ENCODE measurements at regions not wholly inside any gene's neighbourhood (a gene's known extent, or its start where the extent isn't known, plus 50 kb on each side); places are given as distances from the start of the nearest gene placed in this dataset.

GRCh38 chr5:139733698-139734538 lies 61.7 kb upstream of the PSD2 start:
- no peak for DNase-seq (ENCODE audit: low read depth)

- no peak for DNase-seq (ENCODE audit: low read depth)
Observed at GRCh38 chr5:139734539-139734916, 61.1 kb upstream of the PSD2 start.

- DNase-seq (ENCODE audit: low read depth) = no peak
Observed at GRCh38 chr5:139738193-139739149, 57.1 kb upstream of the PSD2 start.

- DNase-seq (ENCODE audit: low read depth) = no peak
Observed at GRCh38 chr5:139739150-139739974, 56.2 kb upstream of the PSD2 start.

GRCh38 chr5:139740138-139740991 lies 55.2 kb upstream of the PSD2 start:
- no peak for DNase-seq (ENCODE audit: low read depth)

- DNase-seq (ENCODE audit: low read depth) = no peak
Observed at GRCh38 chr5:139740992-139741672, 54.5 kb upstream of the PSD2 start.

GRCh38 chr5:139741823-139742172 lies 53.8 kb upstream of the PSD2 start:
- DNase-seq (ENCODE audit: low read depth) = no peak

GRCh38 chr5:139742173-139742903 lies 53.3 kb upstream of the PSD2 start:
- no peak for DNase-seq (ENCODE audit: low read depth)

- no peak for DNase-seq (ENCODE audit: low read depth)
Observed at GRCh38 chr5:139743001-139743771, 52.4 kb upstream of the PSD2 start.

- no peak for DNase-seq (ENCODE audit: low read depth)
Observed at GRCh38 chr5:139743804-139744203, 51.8 kb upstream of the PSD2 start.

- DNase-seq (ENCODE audit: low read depth) = no peak
Observed at GRCh38 chr5:139744471-139745131, 51.0 kb upstream of the PSD2 start.

GRCh38 chr5:139745132-139745799 lies 50.3 kb upstream of the PSD2 start:
- peak; percentile 80 for DNase-seq (ENCODE audit: low read depth)

GRCh38 chr5:139745800-139746690 lies 49.6 kb upstream of the PSD2 start:
- no peak for DNase-seq (ENCODE audit: low read depth)
